ENCODE measurements at regions not wholly inside any gene's neighbourhood (a gene's known extent, or its start where the extent isn't known, plus 50 kb on each side); places are given as distances from the start of the nearest gene placed in this dataset.
"Not testable (repeated sequence)": the region's sequence is repeated elsewhere in the genome, so short reads cannot be mapped to it uniquely, and the experiment has no call there.

- DNase-seq (ENCODE audit: low read depth) = no peak
Observed at GRCh38 chr3:139095803-139096466, 51.2 kb upstream of the PRR23C start.

- no peak for DNase-seq (ENCODE audit: low read depth)
Observed at GRCh38 chr3:139096670-139097069, 52.0 kb upstream of the PRR23C start.

GRCh38 chr3:139098391-139098790 is 53.7 kb upstream of the PRR23C start:
- DNase-seq (ENCODE audit: low read depth) = no peak

- no peak for DNase-seq (ENCODE audit: low read depth)
Observed at GRCh38 chr3:139099968-139100817, 55.5 kb upstream of the PRR23C start.

- no peak for DNase-seq (ENCODE audit: low read depth)
Observed at GRCh38 chr3:139100821-139101220, 56.1 kb upstream of the PRR23C start.

GRCh38 chr3:139101396-139101795 is 56.7 kb upstream of the PRR23C start:
- DNase-seq (ENCODE audit: low read depth) = no peak

- no peak for DNase-seq (ENCODE audit: low read depth)
Observed at GRCh38 chr3:139103484-139103883, 58.8 kb upstream of the PRR23C start.

- DNase-seq (ENCODE audit: low read depth) = no peak
Observed at GRCh38 chr3:139104062-139104461, 59.4 kb upstream of the PRR23C start.

- DNase-seq (ENCODE audit: low read depth) = no peak
Observed at GRCh38 chr3:139105154-139105702, 60.5 kb upstream of the PRR23C start.

GRCh38 chr3:139106013-139106932 is 61.6 kb upstream of the PRR23C start:
- no peak for DNase-seq (ENCODE audit: low read depth)

- no peak for DNase-seq (ENCODE audit: low read depth)
Observed at GRCh38 chr3:139107424-139108252, 62.9 kb upstream of the PRR23C start.

- no peak for DNase-seq (ENCODE audit: low read depth)
Observed at GRCh38 chr3:139108253-139108969, 63.7 kb upstream of the PRR23C start.

- DNase-seq (ENCODE audit: low read depth) = no peak
Observed at GRCh38 chr3:139109271-139109670, 64.6 kb upstream of the PRR23C start.

- no peak for DNase-seq (ENCODE audit: low read depth)
Observed at GRCh38 chr3:139110072-139110830, 65.6 kb upstream of the PRR23C start.

- DNase-seq (ENCODE audit: low read depth) = not testable (repeated sequence)
Observed at GRCh38 chr3:139110929-139111328, 66.2 kb upstream of the PRR23C start.

GRCh38 chr3:139111392-139112229 is 66.9 kb upstream of the PRR23C start:
- peak; percentile 69 for DNase-seq (ENCODE audit: low read depth)

GRCh38 chr3:139112230-139112558 is 67.5 kb upstream of the PRR23C start:
- no peak for DNase-seq (ENCODE audit: low read depth)

- peak; percentile 64 for DNase-seq (ENCODE audit: low read depth)
Observed at GRCh38 chr3:139113231-139113992, 68.7 kb upstream of the PRR23C start.
